HEK293 (cell line): ENCODE measurements at regions not wholly inside any gene's neighbourhood (a gene's known extent, or its start where the extent isn't known, plus 50 kb on each side); places are given as distances from the start of the nearest gene placed in this dataset.

Experiments used
- CTCF ChIA-PET: fragments of 350-600 bp; formaldehyde crosslinking; extraction: SDS; loops from one replicate; lab custom pipeline; 2021; ENCODE audit warnings: antibody characterized with exemption; lab: Yijun Ruan, JAX
- POLR2A ChIA-PET: fragments of 300-600 bp; formaldehyde crosslinking; extraction: SDS; loops from one replicate; lab custom pipeline; 2020; ENCODE audit warnings: antibody characterized with exemption, inconsistent platforms; lab: Yijun Ruan, JAX
- H3K27ac ChIP-seq: fragments of 200-500 bp; sonication (Bioruptor generic); 2 replicates; pipeline ENCODE4 v1.5.1; 2014; ENCODE audit warnings: low read depth, low read length, control low read depth, inconsistent platforms; ENCODE audit errors: extremely low read depth
- H3K36me3 ChIP-seq, 2 experiments: fragments of 200-500 bp in 1 of 2; sonication (Bioruptor generic) in 1 of 2; 1 replicate in 1 of 2; 2 replicates in 1 of 2; pipeline ENCODE4 v1.5.1; 2014 to 2017; ENCODE audit warnings: inconsistent platforms in 2 of 2, low read length in 2 of 2; ENCODE audit not compliant: control insufficient read depth in 2 of 2, insufficient read depth in 1 of 2
- H3K4me1 ChIP-seq: fragments of 200-500 bp; sonication (Bioruptor generic); 2 replicates; pipeline ENCODE4 v1.5.1; 2014; ENCODE audit warnings: mild to moderate bottlenecking, low read length, inconsistent platforms; ENCODE audit not compliant: control insufficient read depth, insufficient read depth
- H3K4me3 ChIP-seq: 2 replicates; pipeline ENCODE4 v1.5.1; 2011; ENCODE audit warnings: low read depth, mild to moderate bottlenecking, control low read depth, low read length, moderate library complexity
- H3K9me3 ChIP-seq: fragments of 200-500 bp; sonication (Bioruptor generic); 2 replicates; pipeline ENCODE4 v1.5.1; 2014; ENCODE audit warnings: low read depth, low read length, inconsistent platforms; ENCODE audit not compliant: control insufficient read depth, insufficient read depth
- GLIS1 ChIP-seq: fragments of 450-650 bp; formaldehyde crosslinking; IDR thresholded peaks from 2 replicates; pipeline ENCODE4 v1.5.1; 2016; ENCODE audit warnings: missing biosample characterization, missing genetic modification characterization
- MEIS1 ChIP-seq: sonication (generic); formaldehyde crosslinking; IDR thresholded peaks from 2 replicates; pipeline ENCODE4 v1.8.1; 2022; ENCODE audit warnings: missing genetic modification reagents, mild to moderate bottlenecking, borderline replicate concordance
- SETDB1 ChIP-seq: IDR thresholded peaks from one replicate; pipeline ENCODE4 v1.6.1; 2017; ENCODE audit warnings: mild to moderate bottlenecking, low read length, moderate library complexity, mixed read lengths; ENCODE audit not compliant: insufficient read length
- TRIM28 ChIP-seq: IDR thresholded peaks from 2 replicates; pipeline ENCODE4 v1.6.1; 2011; ENCODE audit warnings: low read length, control low read depth, borderline replicate concordance
- ZBTB48 ChIP-seq: fragments of 450-650 bp; formaldehyde crosslinking; IDR thresholded peaks from 2 replicates; pipeline ENCODE4 v1.5.1; 2016; ENCODE audit warnings: missing biosample characterization, missing genetic modification characterization
- ZNF138 ChIP-seq: fragments of 450-650 bp; formaldehyde crosslinking; IDR thresholded peaks from 2 replicates; pipeline ENCODE4 v1.5.1; 2016; ENCODE audit warnings: missing biosample characterization, missing genetic modification characterization, borderline replicate concordance
- ZNF169 ChIP-seq: fragments of 450-650 bp; formaldehyde crosslinking; IDR thresholded peaks from 2 replicates; pipeline ENCODE4 v1.5.1; 2016; ENCODE audit warnings: missing biosample characterization, missing genetic modification characterization
- ZNF184 ChIP-seq: fragments of 450-650 bp; IDR thresholded peaks from 2 replicates; pipeline ENCODE4 v1.5.1; 2018; ENCODE audit warnings: missing biosample characterization, mild to moderate bottlenecking, missing genetic modification characterization
- ZNF202 ChIP-seq: fragments of 450-650 bp; formaldehyde crosslinking; IDR thresholded peaks from 2 replicates; pipeline ENCODE4 v1.5.1; 2016; ENCODE audit warnings: missing biosample characterization, missing genetic modification characterization, borderline replicate concordance
- ZNF366 ChIP-seq: fragments of 450-650 bp; formaldehyde crosslinking; conservative IDR thresholded peaks from 2 replicates; pipeline ENCODE4 v1.5.1; 2016; ENCODE audit warnings: missing biosample characterization, missing genetic modification characterization
- ZNF426 ChIP-seq: fragments of 450-650 bp; formaldehyde crosslinking; IDR thresholded peaks from 2 replicates; pipeline ENCODE4 v1.5.1; 2017; ENCODE audit warnings: missing biosample characterization, missing genetic modification characterization, mild to moderate bottlenecking, inconsistent platforms, moderate library complexity
- ZNF488 ChIP-seq: fragments of 450-650 bp; formaldehyde crosslinking; IDR thresholded peaks from 2 replicates; pipeline ENCODE4 v1.5.1; 2016; ENCODE audit warnings: missing biosample characterization, missing genetic modification characterization
- ZNF530 ChIP-seq: fragments of 450-650 bp; formaldehyde crosslinking; IDR thresholded peaks from 2 replicates; pipeline ENCODE4 v1.5.1; 2016; ENCODE audit warnings: low read depth, missing biosample characterization, missing genetic modification characterization
- ZNF571 ChIP-seq: fragments of 450-650 bp; formaldehyde crosslinking; IDR thresholded peaks from 2 replicates; pipeline ENCODE4 v1.5.0; 2017; ENCODE audit warnings: missing biosample characterization, missing genetic modification characterization
- TF ChIP-seq, protein P1 (sequence below): fragments of 450-650 bp; formaldehyde crosslinking; IDR thresholded peaks from 2 replicates; pipeline ENCODE4 v1.5.1; 2016; ENCODE audit warnings: missing biosample characterization, missing genetic modification characterization
- TF ChIP-seq, protein P2 (sequence below): fragments of 450-650 bp; formaldehyde crosslinking; IDR thresholded peaks from 2 replicates; pipeline ENCODE4 v1.5.1; 2016; ENCODE audit warnings: missing biosample characterization, missing genetic modification characterization, borderline replicate concordance
- TF ChIP-seq, protein P3 (sequence below): fragments of 450-650 bp; formaldehyde crosslinking; IDR thresholded peaks from 2 replicates; pipeline ENCODE4 v1.5.1; 2016; ENCODE audit warnings: missing biosample characterization, missing genetic modification characterization
- TF ChIP-seq, protein P4 (sequence below): fragments of 450-650 bp; formaldehyde crosslinking; IDR thresholded peaks from 2 replicates; pipeline ENCODE4 v1.5.1; 2016; ENCODE audit warnings: missing biosample characterization, missing genetic modification characterization
- TF ChIP-seq, protein P5 (sequence below): fragments of 450-650 bp; formaldehyde crosslinking; IDR thresholded peaks from 2 replicates; pipeline ENCODE4 v1.5.1; 2017; ENCODE audit warnings: missing biosample characterization, missing genetic modification characterization

GRCh38 chr16:50924759-50925545 is 183.1 kb downstream of the CYLD start:
- TF ChIP-seq MEIS1 (CRISPR knock-in tag): no peak
- TF ChIP-seq ZBTB48 (tag by site-specific recombination): no peak
- TF ChIP-seq, protein P1, sequence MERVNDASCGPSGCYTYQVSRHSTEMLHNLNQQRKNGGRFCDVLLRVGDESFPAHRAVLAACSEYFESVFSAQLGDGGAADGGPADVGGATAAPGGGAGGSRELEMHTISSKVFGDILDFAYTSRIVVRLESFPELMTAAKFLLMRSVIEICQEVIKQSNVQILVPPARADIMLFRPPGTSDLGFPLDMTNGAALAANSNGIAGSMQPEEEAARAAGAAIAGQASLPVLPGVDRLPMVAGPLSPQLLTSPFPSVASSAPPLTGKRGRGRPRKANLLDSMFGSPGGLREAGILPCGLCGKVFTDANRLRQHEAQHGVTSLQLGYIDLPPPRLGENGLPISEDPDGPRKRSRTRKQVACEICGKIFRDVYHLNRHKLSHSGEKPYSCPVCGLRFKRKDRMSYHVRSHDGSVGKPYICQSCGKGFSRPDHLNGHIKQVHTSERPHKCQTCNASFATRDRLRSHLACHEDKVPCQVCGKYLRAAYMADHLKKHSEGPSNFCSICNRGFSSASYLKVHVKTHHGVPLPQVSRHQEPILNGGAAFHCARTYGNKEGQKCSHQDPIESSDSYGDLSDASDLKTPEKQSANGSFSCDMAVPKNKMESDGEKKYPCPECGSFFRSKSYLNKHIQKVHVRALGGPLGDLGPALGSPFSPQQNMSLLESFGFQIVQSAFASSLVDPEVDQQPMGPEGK (tag by site-specific recombination): no peak
- TF ChIP-seq, protein P2, sequence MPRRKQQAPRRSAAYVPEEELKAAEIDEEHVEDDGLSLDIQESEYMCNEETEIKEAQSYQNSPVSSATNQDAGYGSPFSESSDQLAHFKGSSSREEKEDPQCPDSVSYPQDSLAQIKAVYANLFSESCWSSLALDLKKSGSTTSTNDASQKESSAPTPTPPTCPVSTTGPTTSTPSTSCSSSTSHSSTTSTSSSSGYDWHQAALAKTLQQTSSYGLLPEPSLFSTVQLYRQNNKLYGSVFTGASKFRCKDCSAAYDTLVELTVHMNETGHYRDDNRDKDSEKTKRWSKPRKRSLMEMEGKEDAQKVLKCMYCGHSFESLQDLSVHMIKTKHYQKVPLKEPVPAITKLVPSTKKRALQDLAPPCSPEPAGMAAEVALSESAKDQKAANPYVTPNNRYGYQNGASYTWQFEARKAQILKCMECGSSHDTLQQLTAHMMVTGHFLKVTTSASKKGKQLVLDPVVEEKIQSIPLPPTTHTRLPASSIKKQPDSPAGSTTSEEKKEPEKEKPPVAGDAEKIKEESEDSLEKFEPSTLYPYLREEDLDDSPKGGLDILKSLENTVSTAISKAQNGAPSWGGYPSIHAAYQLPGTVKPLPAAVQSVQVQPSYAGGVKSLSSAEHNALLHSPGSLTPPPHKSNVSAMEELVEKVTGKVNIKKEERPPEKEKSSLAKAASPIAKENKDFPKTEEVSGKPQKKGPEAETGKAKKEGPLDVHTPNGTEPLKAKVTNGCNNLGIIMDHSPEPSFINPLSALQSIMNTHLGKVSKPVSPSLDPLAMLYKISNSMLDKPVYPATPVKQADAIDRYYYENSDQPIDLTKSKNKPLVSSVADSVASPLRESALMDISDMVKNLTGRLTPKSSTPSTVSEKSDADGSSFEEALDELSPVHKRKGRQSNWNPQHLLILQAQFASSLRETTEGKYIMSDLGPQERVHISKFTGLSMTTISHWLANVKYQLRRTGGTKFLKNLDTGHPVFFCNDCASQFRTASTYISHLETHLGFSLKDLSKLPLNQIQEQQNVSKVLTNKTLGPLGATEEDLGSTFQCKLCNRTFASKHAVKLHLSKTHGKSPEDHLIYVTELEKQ (tag by site-specific recombination): no peak
- TF ChIP-seq ZNF138 (tag by site-specific recombination): no peak
- no peak for TF ChIP-seq ZNF426 (tag by site-specific recombination)
- TF ChIP-seq TRIM28: no peak
- TF ChIP-seq, protein P3, sequence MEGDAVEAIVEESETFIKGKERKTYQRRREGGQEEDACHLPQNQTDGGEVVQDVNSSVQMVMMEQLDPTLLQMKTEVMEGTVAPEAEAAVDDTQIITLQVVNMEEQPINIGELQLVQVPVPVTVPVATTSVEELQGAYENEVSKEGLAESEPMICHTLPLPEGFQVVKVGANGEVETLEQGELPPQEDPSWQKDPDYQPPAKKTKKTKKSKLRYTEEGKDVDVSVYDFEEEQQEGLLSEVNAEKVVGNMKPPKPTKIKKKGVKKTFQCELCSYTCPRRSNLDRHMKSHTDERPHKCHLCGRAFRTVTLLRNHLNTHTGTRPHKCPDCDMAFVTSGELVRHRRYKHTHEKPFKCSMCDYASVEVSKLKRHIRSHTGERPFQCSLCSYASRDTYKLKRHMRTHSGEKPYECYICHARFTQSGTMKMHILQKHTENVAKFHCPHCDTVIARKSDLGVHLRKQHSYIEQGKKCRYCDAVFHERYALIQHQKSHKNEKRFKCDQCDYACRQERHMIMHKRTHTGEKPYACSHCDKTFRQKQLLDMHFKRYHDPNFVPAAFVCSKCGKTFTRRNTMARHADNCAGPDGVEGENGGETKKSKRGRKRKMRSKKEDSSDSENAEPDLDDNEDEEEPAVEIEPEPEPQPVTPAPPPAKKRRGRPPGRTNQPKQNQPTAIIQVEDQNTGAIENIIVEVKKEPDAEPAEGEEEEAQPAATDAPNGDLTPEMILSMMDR (tag by site-specific recombination): no peak
- TF ChIP-seq ZNF571 (tag by site-specific recombination): no peak
- TF ChIP-seq ZNF488 (tag by site-specific recombination): no peak
- TF ChIP-seq, all 188 proteins: peak for 0
- H3K4me1 ChIP-seq: no peaks in the 10 kb centered on the region
- POLR2A ChIA-PET: no interaction called here
- no peaks in the 10 kb centered on the region for H3K9me3 ChIP-seq
- H3K4me3 ChIP-seq: no peak overlapping the region
- CTCF ChIA-PET: no interaction called here
- H3K27ac ChIP-seq: no peak overlapping the region
- no peaks in the 10 kb centered on the region for H3K36me3 ChIP-seq

- H3K27ac ChIP-seq: no peak overlapping the region
- H3K9me3 ChIP-seq: no peaks in the 10 kb centered on the region
- ChIA-PET POLR2A (no interaction called here), CTCF (interaction anchor here (0.7 kb wide), 1 partner anchor 40 kb away, joined by 3 read pairs; no protein-coding TSS in a partner anchor)
- no peaks in the 10 kb centered on the region for H3K4me1 ChIP-seq
- no peak overlapping the region for H3K4me3 ChIP-seq
- H3K36me3 ChIP-seq: no peaks in the 10 kb centered on the region
- TF ChIP-seq ZNF184: no peak
- no peak for TF ChIP-seq SETDB1
- no peak for TF ChIP-seq GLIS1 (tag by site-specific recombination)
- no peak for TF ChIP-seq ZNF169
- TF ChIP-seq ZNF530: no peak
- TF ChIP-seq ZNF202 (tag by site-specific recombination): no peak
- TF ChIP-seq ZNF366 (tag by site-specific recombination): no peak
- TF ChIP-seq, protein P4, sequence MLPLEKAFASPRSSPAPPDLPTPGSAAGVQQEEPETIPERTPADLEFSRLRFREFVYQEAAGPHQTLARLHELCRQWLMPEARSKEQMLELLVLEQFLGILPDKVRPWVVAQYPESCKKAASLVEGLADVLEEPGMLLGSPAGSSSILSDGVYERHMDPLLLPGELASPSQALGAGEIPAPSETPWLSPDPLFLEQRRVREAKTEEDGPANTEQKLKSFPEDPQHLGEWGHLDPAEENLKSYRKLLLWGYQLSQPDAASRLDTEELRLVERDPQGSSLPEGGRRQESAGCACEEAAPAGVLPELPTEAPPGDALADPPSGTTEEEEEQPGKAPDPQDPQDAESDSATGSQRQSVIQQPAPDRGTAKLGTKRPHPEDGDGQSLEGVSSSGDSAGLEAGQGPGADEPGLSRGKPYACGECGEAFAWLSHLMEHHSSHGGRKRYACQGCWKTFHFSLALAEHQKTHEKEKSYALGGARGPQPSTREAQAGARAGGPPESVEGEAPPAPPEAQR (tag by site-specific recombination): no peak
- TF ChIP-seq, protein P5, sequence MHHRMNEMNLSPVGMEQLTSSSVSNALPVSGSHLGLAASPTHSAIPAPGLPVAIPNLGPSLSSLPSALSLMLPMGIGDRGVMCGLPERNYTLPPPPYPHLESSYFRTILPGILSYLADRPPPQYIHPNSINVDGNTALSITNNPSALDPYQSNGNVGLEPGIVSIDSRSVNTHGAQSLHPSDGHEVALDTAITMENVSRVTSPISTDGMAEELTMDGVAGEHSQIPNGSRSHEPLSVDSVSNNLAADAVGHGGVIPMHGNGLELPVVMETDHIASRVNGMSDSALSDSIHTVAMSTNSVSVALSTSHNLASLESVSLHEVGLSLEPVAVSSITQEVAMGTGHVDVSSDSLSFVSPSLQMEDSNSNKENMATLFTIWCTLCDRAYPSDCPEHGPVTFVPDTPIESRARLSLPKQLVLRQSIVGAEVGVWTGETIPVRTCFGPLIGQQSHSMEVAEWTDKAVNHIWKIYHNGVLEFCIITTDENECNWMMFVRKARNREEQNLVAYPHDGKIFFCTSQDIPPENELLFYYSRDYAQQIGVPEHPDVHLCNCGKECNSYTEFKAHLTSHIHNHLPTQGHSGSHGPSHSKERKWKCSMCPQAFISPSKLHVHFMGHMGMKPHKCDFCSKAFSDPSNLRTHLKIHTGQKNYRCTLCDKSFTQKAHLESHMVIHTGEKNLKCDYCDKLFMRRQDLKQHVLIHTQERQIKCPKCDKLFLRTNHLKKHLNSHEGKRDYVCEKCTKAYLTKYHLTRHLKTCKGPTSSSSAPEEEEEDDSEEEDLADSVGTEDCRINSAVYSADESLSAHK (tag by site-specific recombination): no peak
Measured at GRCh38 chr16:50917950-50918703, 176.2 kb downstream of the CYLD start.
